H9 (cell line): ENCODE measurements at regions not wholly inside any gene's neighbourhood (a gene's known extent, or its start where the extent isn't known, plus 50 kb on each side); places are given as distances from the start of the nearest gene placed in this dataset.

ENCODE experiments used
- DNase-seq: peaks from one replicate; pipeline ENCODE4 v3.0.0-alpha.2; 2017
- H2AFZ ChIP-seq: one replicate; pipeline ENCODE4 v1.6.1; 2013; ENCODE audit warnings: mild to moderate bottlenecking, low read length, control low read depth, moderate library complexity
- H2AK5ac ChIP-seq: 2 replicates; pipeline ENCODE4 v1.6.1; 2013; ENCODE audit warnings: low read length, control low read depth, mixed read lengths; ENCODE audit not compliant: insufficient read length
- H2BK120ac ChIP-seq: one replicate; pipeline ENCODE4 v1.6.1; 2013; ENCODE audit warnings: low read depth, mild to moderate bottlenecking, low read length, control low read depth, inconsistent platforms; ENCODE audit not compliant: poor library complexity, severe bottlenecking
- H2BK12ac ChIP-seq: 2 replicates; pipeline ENCODE4 v1.6.1; 2013; ENCODE audit warnings: low read length, control low read depth, mixed read lengths, low read depth; ENCODE audit not compliant: insufficient read length
- H2BK15ac ChIP-seq: 2 replicates; pipeline ENCODE4 v1.6.1; 2013; ENCODE audit warnings: low read depth, low read length, control low read depth
- H2BK20ac ChIP-seq: one replicate; pipeline ENCODE4 v1.6.1; 2013; ENCODE audit warnings: low read depth, mild to moderate bottlenecking, low read length, control low read depth, inconsistent platforms; ENCODE audit not compliant: poor library complexity, severe bottlenecking
- H2BK5ac ChIP-seq: 2 replicates; pipeline ENCODE4 v1.6.1; 2013; ENCODE audit warnings: low read length, control low read depth, mixed read lengths; ENCODE audit not compliant: insufficient read length
- H3K14ac ChIP-seq: 2 replicates; pipeline ENCODE4 v1.6.1; 2013; ENCODE audit warnings: low read length, control low read depth; ENCODE audit not compliant: insufficient read depth
- H3K18ac ChIP-seq: 2 replicates; pipeline ENCODE4 v1.6.1; 2013; ENCODE audit warnings: low read depth, mild to moderate bottlenecking, mixed read lengths, low read length, control low read depth; ENCODE audit not compliant: insufficient read length
- H3K23ac ChIP-seq: 2 replicates; pipeline ENCODE4 v1.6.1; 2013; ENCODE audit warnings: low read length, control low read depth, mixed read lengths, low read depth; ENCODE audit not compliant: insufficient read length
- H3K23me2 ChIP-seq: 2 replicates; pipeline ENCODE4 v1.6.1; 2013; ENCODE audit warnings: low read depth, mild to moderate bottlenecking, mixed read lengths, low read length, control low read depth; ENCODE audit not compliant: insufficient read length, poor library complexity, severe bottlenecking
- H3K27ac ChIP-seq: 2 replicates; pipeline ENCODE4 v1.5.1; 2013; ENCODE audit warnings: low read length, control low read depth, mixed read lengths, low read depth; ENCODE audit not compliant: insufficient read length
- H3K27me3 ChIP-seq: 2 replicates; pipeline ENCODE4 v1.6.1; 2013; ENCODE audit warnings: low read length, control low read depth, inconsistent platforms; ENCODE audit not compliant: insufficient read depth
- H3K4ac ChIP-seq: 2 replicates; pipeline ENCODE4 v1.6.1; 2013; ENCODE audit warnings: low read depth, mild to moderate bottlenecking, control low read depth, inconsistent platforms, low read length, moderate library complexity
- H3K4me1 ChIP-seq: 2 replicates; pipeline ENCODE4 v1.6.1; 2013; ENCODE audit warnings: low read length, control low read depth, inconsistent platforms; ENCODE audit not compliant: insufficient read depth
- H3K4me2 ChIP-seq: 2 replicates; pipeline ENCODE4 v1.6.1; 2013; ENCODE audit warnings: low read length, control low read depth, mixed read lengths; ENCODE audit not compliant: insufficient read length, insufficient read depth
- H3K56ac ChIP-seq: 2 replicates; pipeline ENCODE4 v1.6.1; 2013; ENCODE audit warnings: low read depth, mild to moderate bottlenecking, mixed read lengths, low read length, control low read depth; ENCODE audit not compliant: insufficient read length
- H3K79me1 ChIP-seq: 2 replicates; pipeline ENCODE4 v1.6.1; 2013; ENCODE audit warnings: low read depth, mild to moderate bottlenecking, moderate library complexity, low read length, control low read depth, inconsistent platforms; ENCODE audit not compliant: insufficient read depth, poor library complexity, severe bottlenecking
- H3K79me2 ChIP-seq: 2 replicates; pipeline ENCODE4 v1.6.1; 2013; ENCODE audit warnings: low read length, control low read depth, inconsistent platforms; ENCODE audit not compliant: insufficient read depth
- H3K9ac ChIP-seq: 2 replicates; pipeline ENCODE4 v1.6.1; 2013; ENCODE audit warnings: low read length, control low read depth, mixed read lengths; ENCODE audit not compliant: insufficient read length; ENCODE audit errors: extremely low read depth
- H3K9me3 ChIP-seq: one replicate; pipeline ENCODE4 v1.6.1; 2013; ENCODE audit warnings: low read depth, low read length, inconsistent platforms; ENCODE audit not compliant: control insufficient read depth
- H3T11ph ChIP-seq: one replicate; pipeline ENCODE4 v1.6.1; 2013; ENCODE audit warnings: mild to moderate bottlenecking, low read length, control low read depth, inconsistent platforms
- H4K20me1 ChIP-seq: one replicate; pipeline ENCODE4 v1.6.1; 2013; ENCODE audit not compliant: control insufficient read depth, insufficient read length, insufficient read depth
- H4K5ac ChIP-seq: 2 replicates; pipeline ENCODE4 v1.6.1; 2013; ENCODE audit warnings: low read depth, mild to moderate bottlenecking, mixed read lengths, low read length, control low read depth; ENCODE audit not compliant: insufficient read length
- H4K8ac ChIP-seq: replicated peaks from 2 replicates; pipeline ENCODE4 v1.6.1; 2013; ENCODE audit warnings: low read length, control low read depth, mixed read lengths, low read depth; ENCODE audit not compliant: insufficient read length
- H4K91ac ChIP-seq: 2 replicates; pipeline ENCODE4 v1.6.1; 2013; ENCODE audit warnings: low read depth, mild to moderate bottlenecking, moderate library complexity, mixed read lengths, low read length, control low read depth; ENCODE audit not compliant: insufficient read length
- H3K27ac Mint-ChIP-seq, 3 experiments: 2 replicates in 2 of 3; 3 replicates in 1 of 3; pipeline ENCODE4 v1.8.0; 2020 to 2021; ENCODE audit warnings: mixed read lengths in 3 of 3, mild to moderate bottlenecking in 1 of 3, moderate library complexity in 1 of 3
- H3K27me3 Mint-ChIP-seq: 2 replicates; pipeline ENCODE4 v1.8.0; 2021; ENCODE audit warnings: low read depth, mild to moderate bottlenecking, moderate library complexity, mixed read lengths
- H3K36me3 Mint-ChIP-seq, 3 experiments: 2 replicates in 2 of 3; 3 replicates in 1 of 3; pipeline ENCODE4 v1.8.0; 2020 to 2021; ENCODE audit warnings: low read depth in 3 of 3, mixed read lengths in 3 of 3; ENCODE audit not compliant: insufficient read depth in 1 of 3
- H3K4me1 Mint-ChIP-seq, 2 experiments: 2 replicates each; pipeline ENCODE4 v1.8.0; 2020; ENCODE audit warnings: mixed read lengths in 2 of 2
- H3K4me3 Mint-ChIP-seq, 2 experiments: 2 replicates in 1 of 2; 3 replicates in 1 of 2; pipeline ENCODE4 v1.8.0; 2020 to 2021; ENCODE audit warnings: mild to moderate bottlenecking in 2 of 2, mixed read lengths in 2 of 2, moderate library complexity in 1 of 2
- H3K9me3 Mint-ChIP-seq, 2 experiments: 2 replicates in 1 of 2; 3 replicates in 1 of 2; pipeline ENCODE4 v1.8.0; 2020; ENCODE audit warnings: mild to moderate bottlenecking in 2 of 2, mixed read lengths in 2 of 2, moderate library complexity in 1 of 2
- CTCF ChIP-seq: fragments of 200-600 bp; sonication (generic); conservative IDR thresholded peaks from 3 replicates; pipeline ENCODE4 v1.8.0; 2021; ENCODE audit warnings: antibody characterized with exemption, mild to moderate bottlenecking
- WGBS: extraction: QIAGEN DNeasy Blood & Tissue Kit; methylation state at CpG from one replicate; pipeline ENCODE4 v1.1.7; 2013; ENCODE audit warnings: missing lambda C conversion rate, low lambda C conversion rate, mixed read lengths; ENCODE audit not compliant: insufficient read length; ENCODE audit errors: extremely low coverage; 5-methylcytosine and 5-hydroxymethylcytosine counted together

- H3K27ac Mint-ChIP-seq, result no peak overlapping the region
- no peak overlapping the region for H2BK120ac ChIP-seq
- H3K18ac ChIP-seq, result no peak overlapping the region
- H3K79me1 ChIP-seq, result no peaks in the 10 kb centered on the region
- H3K56ac ChIP-seq, result no peak overlapping the region
- no peak overlapping the region for H2AK5ac ChIP-seq
- no peak overlapping the region for H2BK20ac ChIP-seq
- H2BK15ac ChIP-seq, result no peak overlapping the region
- peaks cover 14 to 21% of the 10 kb centered on the region in 2 experiments for H3K9me3 Mint-ChIP-seq
- no peak overlapping the region for H2AFZ ChIP-seq
- H3K9me3 ChIP-seq, result no peaks in the 10 kb centered on the region
- H3K4ac ChIP-seq, result no peak overlapping the region
- H3K4me1 Mint-ChIP-seq, result peaks cover 24 to 30% of the 10 kb centered on the region in 2 experiments
- no peak for TF ChIP-seq CTCF
- H3K79me2 ChIP-seq, result no peaks in the 10 kb centered on the region
- peaks cover 31% of the 10 kb centered on the region for H3K27me3 ChIP-seq
- no peak overlapping the region for H2BK5ac ChIP-seq
- H3K27me3 Mint-ChIP-seq, result peaks cover 72% of the 10 kb centered on the region
- peaks cover 6 to 17% (median 11%) of the 10 kb centered on the region in 3 experiments for H3K36me3 Mint-ChIP-seq
- no peak overlapping the region for H4K5ac ChIP-seq
- no peak overlapping the region for H2BK12ac ChIP-seq
- no CpG with 5 or more reads among the region's 2 CpGs for WGBS
- no peak for DNase-seq
- H3K14ac ChIP-seq, result no peak overlapping the region
- H3K4me3 Mint-ChIP-seq, result no peak overlapping the region
- no peak overlapping the region for H3K9ac ChIP-seq
- peaks cover 8% of the 10 kb centered on the region for H3K4me1 ChIP-seq
- H3K23ac ChIP-seq, result no peak overlapping the region
- H3K27ac ChIP-seq, result no peak overlapping the region
- no peak overlapping the region for H3K4me2 ChIP-seq
- no peaks in the 10 kb centered on the region for H3K23me2 ChIP-seq
- H4K20me1 ChIP-seq, result no peaks in the 10 kb centered on the region
- no peak overlapping the region for H3T11ph ChIP-seq
- H4K8ac ChIP-seq, result no peak overlapping the region
- no peak overlapping the region for H4K91ac ChIP-seq
Observed at GRCh38 chr7:46532571-46532970, 611.5 kb upstream of the IGFBP3 start.
